CD4-positive, alpha-beta T cell treated with Interleukin-4 for 1 hour (primary cell): ENCODE measurements at regions not wholly inside any gene's neighbourhood (a gene's known extent, or its start where the extent isn't known, plus 50 kb on each side); places are given as distances from the start of the nearest gene placed in this dataset.

Source experiments
- DNase-seq, 2 donors: peaks; one replicate each; pipeline ENCODE4 v3.0.0-alpha.2; 2020 to 2022

GRCh38 chr11:64457416-64458010 lies 98.2 kb upstream of the SLC22A11 start:
- DNase-seq, result no peak

- no peak for DNase-seq
These were observed 96.7 kb upstream of the SLC22A11 start for GRCh38 chr11:64458997-64459396.

GRCh38 chr11:64459609-64460008 lies 96.1 kb upstream of the SLC22A11 start:
- no peak for DNase-seq

- DNase-seq, result no peak
These were observed 94.7 kb upstream of the SLC22A11 start for GRCh38 chr11:64461081-64461480.

- DNase-seq, result no peak
These were observed 89.5 kb upstream of the SLC22A11 start for GRCh38 chr11:64466115-64466718.

GRCh38 chr11:64469288-64469687 lies 86.5 kb upstream of the SLC22A11 start:
- DNase-seq, result no peak

- DNase-seq, result no peak
These were observed 82.9 kb upstream of the SLC22A11 start for GRCh38 chr11:64472593-64473455.

GRCh38 chr11:64474680-64475079 lies 81.1 kb upstream of the SLC22A11 start:
- no peak for DNase-seq

- no peak for DNase-seq
These were observed 80.6 kb upstream of the SLC22A11 start for GRCh38 chr11:64475145-64475544.

GRCh38 chr11:64476881-64477280 lies 78.9 kb upstream of the SLC22A11 start:
- no peak for DNase-seq

- DNase-seq, result no peak
These were observed 78.1 kb upstream of the SLC22A11 start for GRCh38 chr11:64477675-64478074.

- DNase-seq, result no peak
These were observed 73.2 kb upstream of the SLC22A11 start for GRCh38 chr11:64482588-64482987.

GRCh38 chr11:64484191-64485022 lies 71.3 kb upstream of the SLC22A11 start:
- DNase-seq, result no peak

GRCh38 chr11:64485074-64485473 lies 70.7 kb upstream of the SLC22A11 start:
- no peak for DNase-seq

- DNase-seq, result peak; percentile 32 to 45
These were observed 65.8 kb upstream of the SLC22A11 start for GRCh38 chr11:64489831-64490441.

GRCh38 chr11:64490562-64491216 lies 65.1 kb upstream of the SLC22A11 start:
- DNase-seq, result no peak

- no peak for DNase-seq
These were observed 63.2 kb upstream of the SLC22A11 start for GRCh38 chr11:64492561-64492960.

- peak in 1 of 2 donors; percentile 37 for DNase-seq
These were observed 57.6 kb upstream of the SLC22A11 start for GRCh38 chr11:64498136-64498535.

GRCh38 chr11:64499261-64500004 lies 56.3 kb upstream of the SLC22A11 start:
- DNase-seq, result no peak

GRCh38 chr11:64500176-64501013 lies 55.3 kb upstream of the SLC22A11 start:
- DNase-seq, result no peak
